ENCODE measurements at regions not wholly inside any gene's neighbourhood (a gene's known extent, or its start where the extent isn't known, plus 50 kb on each side); places are given as distances from the start of the nearest gene placed in this dataset.

GRCh38 chr20:34189572-34190163 is 51.6 kb upstream of the ASIP start:
- Histone ChIP-seq H3K79me2 (ENCODE audit: control insufficient read depth, insufficient read depth, low read length) (no peaks in the 10 kb centered on the region), H3K9ac (ENCODE audit: control insufficient read depth, extremely low read depth, insufficient read depth, low read length) (no peak overlapping the region), H3K27me3 (ENCODE audit: control insufficient read depth, extremely low read depth, insufficient read depth, low read length) (peaks cover 22% of the 10 kb centered on the region), H2AFZ (ENCODE audit: control insufficient read depth, low read length) (no peak overlapping the region), H4K20me1 (ENCODE audit: control insufficient read depth, extremely low read depth, insufficient read depth, low read length) (no peaks in the 10 kb centered on the region), H3K27ac (ENCODE audit: control insufficient read depth, insufficient read depth, low read length) (no peak overlapping the region), H3K4me2 (ENCODE audit: control insufficient read depth, extremely low read depth, insufficient read depth, low read depth, low read length) (no peak overlapping the region), H3K9me3 (ENCODE audit: control insufficient read depth, low read depth, low read length) (no peaks in the 10 kb centered on the region), H3K4me1 (ENCODE audit: control insufficient read depth, extremely low read depth, insufficient read depth, low read length) (no peaks in the 10 kb centered on the region), H3K9me1 (ENCODE audit: control insufficient read depth, extremely low read depth, insufficient read depth, low read length) (no peaks in the 10 kb centered on the region), H3K36me3 (ENCODE audit: control insufficient read depth in 2 of 2, extremely low read depth in 1 of 2, insufficient read depth in 2 of 2, low read length in 2 of 2) (no peaks in the 10 kb centered on the region), H3K4me3 (ENCODE audit: control insufficient read depth in 2 of 3, extremely low read depth in 1 of 3, insufficient read depth in 2 of 3, low read depth in 1 of 3, low read length in 3 of 3) (no peak overlapping the region)
- DNase-seq (ENCODE audit: low read depth, low spot score) (no peak), FAIRE-seq (no peak)
- TF ChIP-seq CTCF (optimal IDR thresholded peaks at IDR 0.05 in 1 of 3, IDR thresholded peaks at IDR 0.05 in 1 of 3, conservative IDR thresholded peaks at IDR 0.05 in 1 of 3; ENCODE audit: extremely low read depth in 1 of 3, insufficient read depth in 2 of 3, low read length in 3 of 3): no peak
- no peak for TF ChIP-seq EZH2 (IDR thresholded peaks at IDR 0.05; ENCODE audit: low read length)
- dilution Hi-C loops (cut with MboI; ENCODE audit: extremely low pct_ligation_motif_present, low sequenced_read_pairs): no loop called here

GRCh38 chr20:34190262-34190661 is 51.0 kb upstream of the ASIP start:
- Histone ChIP-seq H3K27ac (ENCODE audit: control insufficient read depth, insufficient read depth, low read length) (no peak overlapping the region), H3K27me3 (ENCODE audit: control insufficient read depth, extremely low read depth, insufficient read depth, low read length) (peaks cover 26% of the 10 kb centered on the region)

More at GRCh38 chr20:34190262-34190661, 51.0 kb upstream of the ASIP start:
- H3K9me3 ChIP-seq (ENCODE audit: control insufficient read depth, low read depth, low read length): no peaks in the 10 kb centered on the region
- no peak overlapping the region for H3K9ac ChIP-seq (ENCODE audit: control insufficient read depth, extremely low read depth, insufficient read depth, low read length)
- no peaks in the 10 kb centered on the region for H3K9me1 ChIP-seq (ENCODE audit: control insufficient read depth, extremely low read depth, insufficient read depth, low read length)
- H2AFZ ChIP-seq (ENCODE audit: control insufficient read depth, low read length): no peak overlapping the region
- DNase-seq (ENCODE audit: low read depth, low spot score): no peak
- FAIRE-seq: no peak
- H3K4me3 ChIP-seq (ENCODE audit: control insufficient read depth in 2 of 3, extremely low read depth in 1 of 3, insufficient read depth in 2 of 3, low read depth in 1 of 3, low read length in 3 of 3): no peak overlapping the region
- TF ChIP-seq CTCF (optimal IDR thresholded peaks at IDR 0.05 in 1 of 3, IDR thresholded peaks at IDR 0.05 in 1 of 3, conservative IDR thresholded peaks at IDR 0.05 in 1 of 3; ENCODE audit: extremely low read depth in 1 of 3, insufficient read depth in 2 of 3, low read length in 3 of 3) (no peak), EZH2 (IDR thresholded peaks at IDR 0.05; ENCODE audit: low read length) (no peak)
- dilution Hi-C loops (cut with MboI; ENCODE audit: extremely low pct_ligation_motif_present, low sequenced_read_pairs): no loop called here
- no peaks in the 10 kb centered on the region for H3K36me3 ChIP-seq (ENCODE audit: control insufficient read depth in 2 of 2, extremely low read depth in 1 of 2, insufficient read depth in 2 of 2, low read length in 2 of 2)
- no peaks in the 10 kb centered on the region for H3K4me1 ChIP-seq (ENCODE audit: control insufficient read depth, extremely low read depth, insufficient read depth, low read length)
- H3K79me2 ChIP-seq (ENCODE audit: control insufficient read depth, insufficient read depth, low read length): no peaks in the 10 kb centered on the region
- H4K20me1 ChIP-seq (ENCODE audit: control insufficient read depth, extremely low read depth, insufficient read depth, low read length): no peaks in the 10 kb centered on the region
- no peak overlapping the region for H3K4me2 ChIP-seq (ENCODE audit: control insufficient read depth, extremely low read depth, insufficient read depth, low read depth, low read length)
